ENCODE measurements at regions not wholly inside any gene's neighbourhood (a gene's known extent, or its start where the extent isn't known, plus 50 kb on each side); places are given as distances from the start of the nearest gene placed in this dataset.

DNA sequence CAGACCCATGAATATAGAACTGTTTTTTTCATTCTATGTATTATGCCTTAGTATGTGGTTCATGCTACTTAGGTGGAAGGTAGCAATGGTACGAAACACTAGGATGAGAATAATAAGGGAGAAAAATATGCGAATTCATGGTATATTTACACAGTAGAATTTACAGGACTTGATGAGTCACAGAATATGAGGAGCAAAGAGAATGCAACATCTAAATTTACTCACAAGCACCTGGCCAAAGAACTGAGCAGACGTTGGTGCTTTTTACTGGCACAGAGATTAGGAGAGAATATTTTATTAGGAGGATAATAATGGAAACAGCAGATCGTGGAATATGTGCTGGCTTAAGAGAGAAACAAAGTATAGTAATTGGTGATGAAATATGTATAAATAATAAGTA, 785.4 kb upstream of the ROBO1 start:
- TF ChIP-seq, protein P1, sequence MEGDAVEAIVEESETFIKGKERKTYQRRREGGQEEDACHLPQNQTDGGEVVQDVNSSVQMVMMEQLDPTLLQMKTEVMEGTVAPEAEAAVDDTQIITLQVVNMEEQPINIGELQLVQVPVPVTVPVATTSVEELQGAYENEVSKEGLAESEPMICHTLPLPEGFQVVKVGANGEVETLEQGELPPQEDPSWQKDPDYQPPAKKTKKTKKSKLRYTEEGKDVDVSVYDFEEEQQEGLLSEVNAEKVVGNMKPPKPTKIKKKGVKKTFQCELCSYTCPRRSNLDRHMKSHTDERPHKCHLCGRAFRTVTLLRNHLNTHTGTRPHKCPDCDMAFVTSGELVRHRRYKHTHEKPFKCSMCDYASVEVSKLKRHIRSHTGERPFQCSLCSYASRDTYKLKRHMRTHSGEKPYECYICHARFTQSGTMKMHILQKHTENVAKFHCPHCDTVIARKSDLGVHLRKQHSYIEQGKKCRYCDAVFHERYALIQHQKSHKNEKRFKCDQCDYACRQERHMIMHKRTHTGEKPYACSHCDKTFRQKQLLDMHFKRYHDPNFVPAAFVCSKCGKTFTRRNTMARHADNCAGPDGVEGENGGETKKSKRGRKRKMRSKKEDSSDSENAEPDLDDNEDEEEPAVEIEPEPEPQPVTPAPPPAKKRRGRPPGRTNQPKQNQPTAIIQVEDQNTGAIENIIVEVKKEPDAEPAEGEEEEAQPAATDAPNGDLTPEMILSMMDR (IDR thresholded peaks at IDR 0.05): no peak
- TF ChIP-seq POLR2A (IDR thresholded peaks at IDR 0.05): no peak

All from Peyer's patch (tissue), 4 donors.